NCI-H1417 treated with DMSO at 0.1 percent for 48 hours (cell line): ENCODE measurements at regions not wholly inside any gene's neighbourhood (a gene's known extent, or its start where the extent isn't known, plus 50 kb on each side); places are given as distances from the start of the nearest gene placed in this dataset.
"Not testable (repeated sequence)": the region's sequence is repeated elsewhere in the genome, so short reads cannot be mapped to it uniquely, and the experiment has no call there.

ENCODE experiments used
- DNase-seq: peaks from one replicate; lab custom pipeline; 2025; lab: John Stamatoyannopoulos, UW

GRCh38 chr22:23380911-23381310 is 199.2 kb downstream of the IGLL1 start:
- DNase-seq = no peak

- DNase-seq = no peak
Measured at GRCh38 chr22:23380230-23380573, 199.9 kb downstream of the IGLL1 start.

GRCh38 chr22:23379540-23380229 is 199.4 kb downstream of the BCR start:
- not testable (repeated sequence) for DNase-seq

- DNase-seq = no peak
Measured at GRCh38 chr22:23377767-23378166, 197.5 kb downstream of the BCR start.

GRCh38 chr22:23376256-23376655 is 195.9 kb downstream of the BCR start:
- no peak for DNase-seq

- no peak for DNase-seq
Measured at GRCh38 chr22:23375031-23375827, 194.9 kb downstream of the BCR start.

- DNase-seq = no peak
Measured at GRCh38 chr22:23373601-23374000, 193.3 kb downstream of the BCR start.

GRCh38 chr22:23370251-23370650 is 189.9 kb downstream of the BCR start:
- DNase-seq = no peak

- no peak for DNase-seq
Measured at GRCh38 chr22:23369054-23369685, 188.9 kb downstream of the BCR start.
